Breast epithelium (tissue), 4 donors: ENCODE measurements at regions not wholly inside any gene's neighbourhood (a gene's known extent, or its start where the extent isn't known, plus 50 kb on each side); places are given as distances from the start of the nearest gene placed in this dataset.

Experiments used
- DNase-seq, 2 donors: peaks; one replicate each; pipeline ENCODE4 v3.0.0-alpha.2; 2019; ENCODE audit warnings: low spot score in 2 of 2
- H3K27ac ChIP-seq, 2 donors: fragments of 200-600 bp; sonication (generic) in 1 of 2; one replicate each; pipeline ENCODE4 v1.5.1; 2016 to 2019; ENCODE audit warnings: mild to moderate bottlenecking in 1 of 2
- H3K27me3 ChIP-seq, 2 donors: fragments of 200-600 bp; sonication (generic) in 1 of 2; one replicate each; pipeline versions ENCODE4 v1.5.1 to v1.6.0; 2017 to 2019; ENCODE audit warnings: control low read depth in 1 of 2, mild to moderate bottlenecking in 1 of 2
- H3K36me3 ChIP-seq: fragments of 200-600 bp; one replicate; pipeline ENCODE4 v1.5.1; 2019
- H3K4me1 ChIP-seq, 2 donors: fragments of 200-600 bp; sonication (generic); one replicate each; pipeline ENCODE4 v1.5.1; 2016 to 2019; ENCODE audit warnings: control low read depth in 1 of 2
- H3K4me3 ChIP-seq, 3 donors: fragments of 200-600 bp; sonication (generic); 1 replicate in 2 of 3; 2 replicates in 1 of 3; pipeline ENCODE4 v1.5.1; 2016 to 2019; ENCODE audit warnings: mild to moderate bottlenecking in 3 of 3, moderate library complexity in 2 of 3
- H3K9me3 ChIP-seq, 2 donors: fragments of 200-600 bp; sonication (generic) in 1 of 2; one replicate each; pipeline ENCODE4 v1.5.1; 2016 to 2019; ENCODE audit warnings: control low read depth in 1 of 2
- POLR2A ChIP-seq: fragments of 450-650 bp; IDR thresholded peaks from one replicate; pipeline ENCODE4 v1.6.1; 2016; ENCODE audit warnings: antibody characterized with exemption, mild to moderate bottlenecking, moderate library complexity
- POLR2AphosphoS5 ChIP-seq, 3 donors: sonication (generic); formaldehyde crosslinking; IDR thresholded peaks; one replicate each; pipeline ENCODE4 v1.6.1; 2017; ENCODE audit warnings: antibody characterized with exemption in 3 of 3
- intact Hi-C: fragments of 100-400 bp; cut with DNase I; formaldehyde crosslinking; loops from one replicate; pipeline ENCODE4 v1.15.1; 2023; ENCODE audit warnings: low total_unique reads
- TF ChIP-seq, protein P1 (sequence below), 3 donors: fragments of 450-650 bp; IDR thresholded peaks; one replicate each; pipeline ENCODE4 v1.5.1; 2016 to 2017; ENCODE audit warnings: antibody characterized with exemption in 3 of 3, mild to moderate bottlenecking in 3 of 3, moderate library complexity in 3 of 3

- Histone ChIP-seq H3K9me3 (peaks cover 0 to 8% of the 10 kb centered on the region in 2 donors), H3K4me1 (no peaks in the 10 kb centered on the region), H3K4me3 (no peak overlapping the region), H3K27me3 (no peaks in the 10 kb centered on the region), H3K36me3 (no peaks in the 10 kb centered on the region), H3K27ac (no peak overlapping the region)
- intact Hi-C loops: no loop called here
- TF ChIP-seq, protein P1, sequence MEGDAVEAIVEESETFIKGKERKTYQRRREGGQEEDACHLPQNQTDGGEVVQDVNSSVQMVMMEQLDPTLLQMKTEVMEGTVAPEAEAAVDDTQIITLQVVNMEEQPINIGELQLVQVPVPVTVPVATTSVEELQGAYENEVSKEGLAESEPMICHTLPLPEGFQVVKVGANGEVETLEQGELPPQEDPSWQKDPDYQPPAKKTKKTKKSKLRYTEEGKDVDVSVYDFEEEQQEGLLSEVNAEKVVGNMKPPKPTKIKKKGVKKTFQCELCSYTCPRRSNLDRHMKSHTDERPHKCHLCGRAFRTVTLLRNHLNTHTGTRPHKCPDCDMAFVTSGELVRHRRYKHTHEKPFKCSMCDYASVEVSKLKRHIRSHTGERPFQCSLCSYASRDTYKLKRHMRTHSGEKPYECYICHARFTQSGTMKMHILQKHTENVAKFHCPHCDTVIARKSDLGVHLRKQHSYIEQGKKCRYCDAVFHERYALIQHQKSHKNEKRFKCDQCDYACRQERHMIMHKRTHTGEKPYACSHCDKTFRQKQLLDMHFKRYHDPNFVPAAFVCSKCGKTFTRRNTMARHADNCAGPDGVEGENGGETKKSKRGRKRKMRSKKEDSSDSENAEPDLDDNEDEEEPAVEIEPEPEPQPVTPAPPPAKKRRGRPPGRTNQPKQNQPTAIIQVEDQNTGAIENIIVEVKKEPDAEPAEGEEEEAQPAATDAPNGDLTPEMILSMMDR (IDR thresholded peaks at IDR 0.05): no peak
- no peak for TF ChIP-seq POLR2AphosphoS5 (IDR thresholded peaks at IDR 0.05)
- TF ChIP-seq POLR2A: no peak
- no peak for DNase-seq
Measured at GRCh38 chr4:136281889-136282288, 1250.4 kb downstream of the PCDH18 start.

- intact Hi-C loops: no loop called here
- TF ChIP-seq POLR2A: no peak
- TF ChIP-seq, protein P1 (IDR thresholded peaks at IDR 0.05): no peak
- no peak for TF ChIP-seq POLR2AphosphoS5 (IDR thresholded peaks at IDR 0.05)
- Histone ChIP-seq H3K27ac (no peak overlapping the region), H3K27me3 (no peaks in the 10 kb centered on the region), H3K9me3 (peaks cover 0 to 8% of the 10 kb centered on the region in 2 donors), H3K36me3 (no peaks in the 10 kb centered on the region), H3K4me3 (no peak overlapping the region), H3K4me1 (no peaks in the 10 kb centered on the region)
- DNase-seq: no peak
Measured at GRCh38 chr4:136281307-136281706, 1251.0 kb downstream of the PCDH18 start.

GRCh38 chr4:136277741-136278140 lies 1254.6 kb downstream of the PCDH18 start:
- intact Hi-C loops: no loop called here
- no peak overlapping the region for H3K4me3 ChIP-seq
- no peaks in the 10 kb centered on the region for H3K9me3 ChIP-seq
- no peaks in the 10 kb centered on the region for H3K27me3 ChIP-seq
- no peak for DNase-seq
- TF ChIP-seq POLR2A (no peak), POLR2AphosphoS5 (IDR thresholded peaks at IDR 0.05) (no peak)
- TF ChIP-seq, protein P1 (IDR thresholded peaks at IDR 0.05): no peak
- no peaks in the 10 kb centered on the region for H3K4me1 ChIP-seq
- H3K36me3 ChIP-seq: no peaks in the 10 kb centered on the region
- no peak overlapping the region for H3K27ac ChIP-seq

GRCh38 chr4:136246876-136247275 lies 1285.4 kb downstream of the PCDH18 start:
- Histone ChIP-seq H3K4me1 (no peaks in the 10 kb centered on the region), H3K4me3 (no peak overlapping the region), H3K36me3 (no peaks in the 10 kb centered on the region), H3K27ac (no peak overlapping the region), H3K9me3 (no peaks in the 10 kb centered on the region), H3K27me3 (no peaks in the 10 kb centered on the region)
- DNase-seq: no peak
- intact Hi-C loops: no loop called here
- TF ChIP-seq, protein P1 (IDR thresholded peaks at IDR 0.05): no peak
- TF ChIP-seq POLR2A: no peak
- TF ChIP-seq POLR2AphosphoS5 (IDR thresholded peaks at IDR 0.05): no peak

DNA sequence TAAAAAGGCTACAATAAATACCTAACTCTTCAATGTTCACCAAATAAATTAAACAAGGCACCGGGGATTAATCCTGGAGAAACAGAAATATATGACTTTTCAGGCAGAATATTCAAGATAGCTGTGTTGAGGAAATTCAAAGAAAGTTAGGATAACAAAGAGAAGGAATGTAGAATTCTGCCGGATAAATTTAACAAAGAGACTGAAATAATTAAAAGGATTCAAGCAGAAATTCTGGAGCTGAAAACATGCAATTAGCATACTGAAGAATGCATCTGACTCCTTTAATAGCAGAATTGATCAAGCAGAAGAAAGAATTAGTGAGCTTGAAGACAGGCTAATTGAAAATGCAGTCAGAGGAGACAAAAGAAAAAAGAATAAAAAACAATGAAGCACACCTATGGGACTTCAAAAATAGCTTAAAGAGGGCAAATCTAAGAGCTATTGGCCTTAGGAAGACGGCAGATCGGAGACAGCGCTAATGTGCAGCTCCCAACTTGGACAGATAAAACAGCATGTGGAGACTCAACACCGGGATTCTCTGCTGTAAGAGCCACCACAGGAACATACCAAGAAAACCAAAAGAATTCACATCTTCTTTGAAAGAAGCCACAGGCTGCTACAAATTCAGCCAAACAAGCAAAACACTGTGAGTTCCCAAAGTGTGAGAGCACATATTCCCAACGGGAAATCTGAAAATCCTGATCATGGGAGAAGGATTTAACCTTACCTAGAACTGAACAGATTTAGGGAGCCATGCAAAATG lies 1290.9 kb downstream of the PCDH18 start:
- Histone ChIP-seq H3K4me3 (no peak overlapping the region), H3K36me3 (no peaks in the 10 kb centered on the region), H3K27ac (no peak overlapping the region), H3K9me3 (peaks cover 0 to 16% of the 10 kb centered on the region in 2 donors), H3K4me1 (no peaks in the 10 kb centered on the region), H3K27me3 (no peaks in the 10 kb centered on the region)
- no peak for DNase-seq
- TF ChIP-seq, protein P1 (IDR thresholded peaks at IDR 0.05): no peak
- TF ChIP-seq POLR2A: no peak
- TF ChIP-seq POLR2AphosphoS5 (IDR thresholded peaks at IDR 0.05): no peak
- intact Hi-C loops: no loop called here
